ENCODE measurements at regions not wholly inside any gene's neighbourhood (a gene's known extent, or its start where the extent isn't known, plus 50 kb on each side); places are given as distances from the start of the nearest gene placed in this dataset.

DNA sequence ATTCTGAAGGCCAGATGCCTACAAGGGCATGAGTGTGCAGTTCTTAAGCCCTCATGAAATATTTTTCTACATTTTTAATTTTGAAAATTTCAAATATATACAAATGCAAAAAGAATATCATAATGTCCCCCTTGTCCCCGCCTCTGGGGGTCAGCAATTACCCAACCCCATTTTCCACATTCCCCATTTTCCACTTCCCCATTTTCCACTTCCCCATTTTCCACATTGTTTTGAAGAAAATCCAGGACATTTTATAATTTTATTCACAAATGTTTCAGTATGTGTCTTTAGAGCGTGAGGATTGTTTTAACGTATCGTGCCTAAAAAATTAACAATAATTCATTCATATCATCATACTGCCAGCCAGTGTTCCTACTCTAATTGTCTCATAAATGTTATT is 403.6 kb upstream of the RAB6C start:
- no peak overlapping the region for H3K27ac ChIP-seq (ENCODE audit: low read length)
- H3K4me3 ChIP-seq (ENCODE audit: low read length) = no peak overlapping the region
- no peaks in the 10 kb centered on the region for H3K79me2 ChIP-seq (ENCODE audit: low read length)
- H3K9ac ChIP-seq (ENCODE audit: low read length) = no peak overlapping the region
- H2AFZ ChIP-seq (ENCODE audit: low read length) = no peak overlapping the region
- no peaks in the 10 kb centered on the region for H3K27me3 ChIP-seq (ENCODE audit: low read length)
- H3K4me1 ChIP-seq (ENCODE audit: low read length) = no peaks in the 10 kb centered on the region
- H4K20me1 ChIP-seq (ENCODE audit: insufficient read depth, low read depth, low read length) = no peaks in the 10 kb centered on the region
- no peaks in the 10 kb centered on the region for H3K9me3 ChIP-seq (ENCODE audit: low read length)
- no peaks in the 10 kb centered on the region for H3K36me3 ChIP-seq (ENCODE audit: insufficient read depth, low read length)
- H3K4me2 ChIP-seq (ENCODE audit: low read depth, low read length, poor library complexity, severe bottlenecking) = no peak overlapping the region
- H3K9me2 ChIP-seq (replicated peaks; ENCODE audit: insufficient read depth, low read length) = no peaks in the 10 kb centered on the region
- DNase-seq = no peak

DNA sequence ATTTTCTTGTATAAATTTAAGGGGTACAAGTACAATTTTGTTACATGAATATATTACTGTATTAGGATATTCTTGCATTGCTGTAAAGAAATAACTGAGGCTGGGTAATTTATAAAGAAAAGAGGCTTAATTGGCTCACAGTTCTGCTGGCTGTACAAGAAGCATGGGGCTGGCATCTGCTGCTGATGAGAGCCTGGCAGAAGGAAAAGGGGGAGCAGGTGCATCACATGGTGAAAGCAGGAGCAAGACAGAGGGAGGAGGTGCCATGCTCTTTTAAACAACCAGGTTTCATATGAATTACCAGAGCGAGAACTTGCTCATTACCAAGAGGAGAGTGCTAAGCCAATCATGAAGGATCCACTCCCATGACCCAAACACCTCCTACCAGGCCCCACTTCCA is 399.5 kb upstream of the RAB6C start:
- H3K4me3 ChIP-seq (ENCODE audit: low read length) = no peak overlapping the region
- no peaks in the 10 kb centered on the region for H3K9me3 ChIP-seq (ENCODE audit: low read length)
- H3K9ac ChIP-seq (ENCODE audit: low read length) = no peak overlapping the region
- no peaks in the 10 kb centered on the region for H3K27me3 ChIP-seq (ENCODE audit: low read length)
- no peak overlapping the region for H3K27ac ChIP-seq (ENCODE audit: low read length)
- no peaks in the 10 kb centered on the region for H3K4me1 ChIP-seq (ENCODE audit: low read length)
- H3K4me2 ChIP-seq (ENCODE audit: low read depth, low read length, poor library complexity, severe bottlenecking) = no peak overlapping the region
- no peaks in the 10 kb centered on the region for H4K20me1 ChIP-seq (ENCODE audit: insufficient read depth, low read depth, low read length)
- H3K9me2 ChIP-seq (replicated peaks; ENCODE audit: insufficient read depth, low read length) = no peaks in the 10 kb centered on the region
- no peaks in the 10 kb centered on the region for H3K79me2 ChIP-seq (ENCODE audit: low read length)
- DNase-seq = no peak
- no peak overlapping the region for H2AFZ ChIP-seq (ENCODE audit: low read length)
- no peaks in the 10 kb centered on the region for H3K36me3 ChIP-seq (ENCODE audit: insufficient read depth, low read length)

DNA sequence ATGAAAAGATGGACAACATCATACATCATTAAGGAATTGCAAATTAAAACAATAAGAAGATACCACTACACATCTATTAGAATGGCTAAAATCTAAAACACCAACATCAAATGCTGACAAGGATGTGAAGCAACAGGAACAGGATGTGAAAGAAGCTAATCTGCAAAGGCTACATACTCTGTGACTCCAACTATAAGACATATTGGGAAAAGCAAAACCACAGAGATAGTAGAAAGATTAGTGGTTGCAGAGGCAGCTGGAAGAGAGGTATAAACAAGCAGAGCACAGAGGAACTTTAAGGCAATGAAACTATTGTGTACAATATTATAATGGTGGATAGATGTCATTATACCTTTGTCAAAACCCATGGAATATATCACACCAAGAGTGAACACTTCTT is 393.7 kb upstream of the RAB6C start:
- H3K9me3 ChIP-seq (ENCODE audit: low read length) = no peaks in the 10 kb centered on the region
- H3K4me1 ChIP-seq (ENCODE audit: low read length) = no peaks in the 10 kb centered on the region
- H2AFZ ChIP-seq (ENCODE audit: low read length) = no peak overlapping the region
- no peaks in the 10 kb centered on the region for H4K20me1 ChIP-seq (ENCODE audit: insufficient read depth, low read depth, low read length)
- H3K36me3 ChIP-seq (ENCODE audit: insufficient read depth, low read length) = no peaks in the 10 kb centered on the region
- no peak overlapping the region for H3K4me2 ChIP-seq (ENCODE audit: low read depth, low read length, poor library complexity, severe bottlenecking)
- no peaks in the 10 kb centered on the region for H3K79me2 ChIP-seq (ENCODE audit: low read length)
- no peak overlapping the region for H3K27ac ChIP-seq (ENCODE audit: low read length)
- no peak overlapping the region for H3K9ac ChIP-seq (ENCODE audit: low read length)
- no peak for DNase-seq
- H3K4me3 ChIP-seq (ENCODE audit: low read length) = no peak overlapping the region
- H3K27me3 ChIP-seq (ENCODE audit: low read length) = no peaks in the 10 kb centered on the region
- no peaks in the 10 kb centered on the region for H3K9me2 ChIP-seq (replicated peaks; ENCODE audit: insufficient read depth, low read length)

DNA sequence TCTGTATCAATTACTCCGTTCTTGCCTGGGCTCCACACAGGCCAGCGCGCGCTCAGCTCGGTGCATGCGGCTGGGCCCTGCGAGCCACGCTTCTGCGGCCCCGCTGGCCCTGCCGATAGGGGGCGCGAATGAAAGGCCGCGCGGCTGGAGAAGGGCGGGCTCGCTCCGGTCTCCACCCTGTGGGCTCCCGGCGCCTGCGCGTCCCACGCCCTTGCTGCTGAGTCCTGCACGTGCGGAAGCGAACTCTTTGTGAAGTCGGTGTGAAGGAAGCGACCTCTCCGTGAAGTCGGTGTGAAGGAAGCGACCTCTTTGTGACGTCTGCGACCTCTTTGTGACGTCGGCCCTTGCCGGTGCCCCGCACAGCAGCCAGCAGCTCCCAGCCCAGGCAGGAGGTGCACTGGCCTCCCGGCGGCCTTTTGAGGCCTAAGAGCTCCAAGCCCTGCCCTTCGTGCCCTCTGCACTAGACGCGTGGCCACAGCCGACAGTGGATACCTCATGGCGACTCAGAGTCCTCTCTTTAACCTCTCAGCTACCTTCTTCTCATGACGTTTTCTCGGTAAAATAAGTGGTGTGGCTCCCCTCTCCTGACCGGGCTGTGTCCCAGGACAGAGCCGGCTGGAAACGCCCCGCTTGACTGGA is 391.9 kb upstream of the RAB6C start:
- Histone ChIP-seq H2AFZ (ENCODE audit: low read length) (no peak overlapping the region), H3K79me2 (ENCODE audit: low read length) (no peaks in the 10 kb centered on the region), H3K4me2 (ENCODE audit: low read depth, low read length, poor library complexity, severe bottlenecking) (no peak overlapping the region), H3K27ac (ENCODE audit: low read length) (no peak overlapping the region), H3K4me1 (ENCODE audit: low read length) (no peaks in the 10 kb centered on the region), H3K9me2 (replicated peaks; ENCODE audit: insufficient read depth, low read length) (no peaks in the 10 kb centered on the region), H3K4me3 (ENCODE audit: low read length) (no peak overlapping the region), H3K9ac (ENCODE audit: low read length) (no peak overlapping the region), H3K9me3 (ENCODE audit: low read length) (no peaks in the 10 kb centered on the region), H3K27me3 (ENCODE audit: low read length) (no peaks in the 10 kb centered on the region), H3K36me3 (ENCODE audit: insufficient read depth, low read length) (no peaks in the 10 kb centered on the region), H4K20me1 (ENCODE audit: insufficient read depth, low read depth, low read length) (no peaks in the 10 kb centered on the region)
- DNase-seq = no peak

DNA sequence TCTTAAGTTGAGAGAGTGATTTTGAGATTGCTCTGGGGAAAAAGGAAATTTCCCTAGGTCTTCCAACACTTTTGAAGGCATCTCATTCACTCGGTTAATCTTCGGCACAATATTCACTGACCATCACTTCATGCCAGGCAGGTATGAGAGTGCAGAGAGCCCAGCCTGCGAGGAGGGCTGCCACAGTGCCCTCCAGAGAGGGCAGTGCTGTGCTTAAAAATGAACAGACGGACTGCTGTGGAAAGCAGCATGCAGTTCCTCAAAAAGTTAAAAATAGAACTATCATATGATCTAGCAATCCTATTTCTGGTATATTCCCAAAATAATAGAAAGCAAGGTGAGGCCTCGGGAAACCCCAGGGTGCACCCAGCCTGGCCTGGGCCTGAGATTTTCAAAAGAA is 374.9 kb upstream of the RAB6C start:
- H2AFZ ChIP-seq (ENCODE audit: low read length) = no peak overlapping the region
- DNase-seq = no peak

DNA sequence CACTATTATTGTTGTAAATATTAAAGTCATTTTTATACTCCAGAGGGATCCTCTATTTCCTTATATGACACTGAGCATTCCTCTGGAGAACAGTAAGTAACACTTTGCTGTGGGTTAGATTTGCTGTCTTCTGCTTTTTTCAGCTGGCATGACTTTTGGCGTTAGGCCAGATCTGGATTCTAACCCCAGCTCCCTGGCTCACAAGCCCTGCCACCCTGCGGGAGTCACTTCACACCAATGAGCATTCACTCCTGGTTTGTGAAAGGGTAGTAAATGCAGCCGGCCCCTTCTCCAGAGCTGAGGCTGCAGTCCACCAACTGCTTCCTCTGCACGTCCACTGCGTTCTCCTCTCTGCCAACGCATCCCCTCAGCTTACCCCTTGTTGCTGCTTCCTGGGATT is 373.8 kb upstream of the RAB6C start:
- H3K9me2 ChIP-seq (replicated peaks; ENCODE audit: insufficient read depth, low read length) = no peaks in the 10 kb centered on the region

More for the DNA sequence above, 374.9 kb upstream of the RAB6C start:
- Histone ChIP-seq H3K27me3 (ENCODE audit: low read length) (no peaks in the 10 kb centered on the region), H3K4me3 (ENCODE audit: low read length) (no peak overlapping the region), H3K4me2 (ENCODE audit: low read depth, low read length, poor library complexity, severe bottlenecking) (no peak overlapping the region), H3K79me2 (ENCODE audit: low read length) (no peaks in the 10 kb centered on the region), H3K27ac (ENCODE audit: low read length) (no peak overlapping the region), H3K4me1 (ENCODE audit: low read length) (no peaks in the 10 kb centered on the region), H3K9ac (ENCODE audit: low read length) (no peak overlapping the region), H4K20me1 (ENCODE audit: insufficient read depth, low read depth, low read length) (no peaks in the 10 kb centered on the region), H3K9me3 (ENCODE audit: low read length) (no peaks in the 10 kb centered on the region), H3K36me3 (ENCODE audit: insufficient read depth, low read length) (no peaks in the 10 kb centered on the region), H3K9me2 (replicated peaks; ENCODE audit: insufficient read depth, low read length) (no peaks in the 10 kb centered on the region)

DNA sequence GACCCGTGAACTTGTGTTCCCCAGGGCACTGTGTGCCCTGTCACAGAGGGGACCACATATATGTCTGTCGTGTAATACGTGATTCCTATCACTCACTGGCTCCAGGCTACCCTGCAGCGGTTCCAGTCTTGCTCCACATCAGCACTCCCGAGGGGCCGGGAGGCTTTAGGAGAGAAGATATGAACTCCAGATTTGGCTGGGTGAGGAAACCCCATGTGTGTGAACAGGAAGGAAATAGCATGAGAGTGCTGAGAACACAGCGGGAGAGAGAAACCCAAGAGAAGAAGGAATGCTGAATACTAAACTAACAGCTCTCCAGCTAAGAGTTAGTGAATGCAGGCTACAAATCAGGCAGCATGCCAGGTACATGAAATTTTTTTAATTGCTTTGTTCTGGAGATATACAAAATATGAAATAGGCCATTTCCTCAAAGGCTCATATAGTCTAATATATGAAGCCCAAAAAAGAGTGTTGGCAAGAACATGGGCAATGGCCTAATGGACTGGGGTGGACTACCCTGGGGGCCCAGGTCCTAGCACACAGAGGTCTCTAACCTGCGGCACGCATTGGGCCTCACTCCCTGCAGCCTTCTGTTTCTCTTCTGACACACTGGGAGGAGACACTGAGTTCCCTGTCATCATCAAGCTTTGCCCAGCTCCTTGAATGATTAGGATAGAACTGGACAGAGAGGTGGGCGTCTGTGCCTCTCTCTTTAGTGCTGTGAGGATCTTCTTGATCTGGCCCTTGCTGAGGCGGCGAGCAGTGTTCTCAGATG is 372.8 kb upstream of the RAB6C start:
- H2AFZ ChIP-seq (ENCODE audit: low read length) = no peak overlapping the region
- H3K27ac ChIP-seq (ENCODE audit: low read length) = no peak overlapping the region
- no peaks in the 10 kb centered on the region for H3K27me3 ChIP-seq (ENCODE audit: low read length)
- no peaks in the 10 kb centered on the region for H3K9me2 ChIP-seq (replicated peaks; ENCODE audit: insufficient read depth, low read length)
- H3K79me2 ChIP-seq (ENCODE audit: low read length) = no peaks in the 10 kb centered on the region
- DNase-seq = no peak
- H4K20me1 ChIP-seq (ENCODE audit: insufficient read depth, low read depth, low read length) = no peaks in the 10 kb centered on the region
- no peaks in the 10 kb centered on the region for H3K36me3 ChIP-seq (ENCODE audit: insufficient read depth, low read length)
- no peak overlapping the region for H3K4me2 ChIP-seq (ENCODE audit: low read depth, low read length, poor library complexity, severe bottlenecking)
- H3K4me3 ChIP-seq (ENCODE audit: low read length) = no peak overlapping the region
- H3K9ac ChIP-seq (ENCODE audit: low read length) = no peak overlapping the region
- no peaks in the 10 kb centered on the region for H3K9me3 ChIP-seq (ENCODE audit: low read length)
- no peaks in the 10 kb centered on the region for H3K4me1 ChIP-seq (ENCODE audit: low read length)

More for the DNA sequence above, 373.8 kb upstream of the RAB6C start:
- Histone ChIP-seq H4K20me1 (ENCODE audit: insufficient read depth, low read depth, low read length) (no peaks in the 10 kb centered on the region), H3K9ac (ENCODE audit: low read length) (no peak overlapping the region), H2AFZ (ENCODE audit: low read length) (no peak overlapping the region), H3K4me3 (ENCODE audit: low read length) (no peak overlapping the region), H3K4me2 (ENCODE audit: low read depth, low read length, poor library complexity, severe bottlenecking) (no peak overlapping the region), H3K9me3 (ENCODE audit: low read length) (no peaks in the 10 kb centered on the region), H3K4me1 (ENCODE audit: low read length) (no peaks in the 10 kb centered on the region), H3K36me3 (ENCODE audit: insufficient read depth, low read length) (no peaks in the 10 kb centered on the region), H3K79me2 (ENCODE audit: low read length) (no peaks in the 10 kb centered on the region), H3K27me3 (ENCODE audit: low read length) (no peaks in the 10 kb centered on the region), H3K27ac (ENCODE audit: low read length) (no peak overlapping the region)
- DNase-seq = no peak

DNA sequence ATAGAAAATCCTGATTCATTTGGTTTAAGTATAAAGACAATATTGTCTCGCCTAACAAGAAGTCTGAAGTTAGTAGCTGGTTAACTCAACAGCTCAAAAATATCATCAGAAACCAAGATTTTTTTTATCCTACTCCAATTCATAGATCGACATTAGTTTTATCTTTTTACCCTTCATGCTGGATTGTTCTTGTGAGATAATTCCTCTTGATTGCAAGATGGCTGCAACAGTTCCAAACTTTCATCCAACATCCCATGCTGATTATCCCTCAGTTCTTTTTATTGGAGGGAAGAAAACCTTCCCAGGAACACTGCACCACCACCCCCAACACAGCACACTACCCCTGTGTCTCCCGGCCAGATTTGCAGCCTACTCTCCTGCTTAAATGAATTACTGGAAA is 370.2 kb upstream of the RAB6C start:
- Histone ChIP-seq H3K9ac (ENCODE audit: low read length) (no peak overlapping the region), H2AFZ (ENCODE audit: low read length) (no peak overlapping the region), H3K27ac (ENCODE audit: low read length) (no peak overlapping the region), H3K9me2 (replicated peaks; ENCODE audit: insufficient read depth, low read length) (no peaks in the 10 kb centered on the region), H4K20me1 (ENCODE audit: insufficient read depth, low read depth, low read length) (no peaks in the 10 kb centered on the region), H3K27me3 (ENCODE audit: low read length) (no peaks in the 10 kb centered on the region), H3K4me3 (ENCODE audit: low read length) (no peak overlapping the region), H3K4me2 (ENCODE audit: low read depth, low read length, poor library complexity, severe bottlenecking) (no peak overlapping the region), H3K9me3 (ENCODE audit: low read length) (no peaks in the 10 kb centered on the region), H3K79me2 (ENCODE audit: low read length) (no peaks in the 10 kb centered on the region), H3K4me1 (ENCODE audit: low read length) (no peaks in the 10 kb centered on the region), H3K36me3 (ENCODE audit: insufficient read depth, low read length) (no peaks in the 10 kb centered on the region)
- no peak for DNase-seq
